NCI-H1417 (cell line): ENCODE measurements at regions not wholly inside any gene's neighbourhood (a gene's known extent, or its start where the extent isn't known, plus 50 kb on each side); places are given as distances from the start of the nearest gene placed in this dataset.

Experiments
- DNase-seq, 3 experiments: peaks; one replicate each; lab custom pipeline; 2025; lab: John Stamatoyannopoulos, UW

DNA sequence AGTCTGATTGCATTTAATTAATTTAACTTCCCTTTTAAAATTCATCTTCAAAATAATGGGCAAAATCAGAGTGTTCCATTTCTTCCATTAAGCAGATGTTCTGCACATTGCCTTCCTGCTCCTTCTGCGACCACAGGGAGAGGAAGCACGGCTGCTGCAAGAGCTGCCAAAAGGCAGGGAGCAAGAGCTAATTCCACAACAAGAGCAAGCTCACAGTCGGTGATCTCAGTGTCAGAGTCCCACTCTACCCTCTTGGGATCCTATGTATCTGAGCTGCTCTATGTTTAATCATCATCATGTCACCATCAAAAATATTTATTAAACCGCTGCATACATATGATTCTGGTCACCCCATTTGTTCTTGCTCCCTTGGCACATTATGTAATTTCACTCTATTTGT, 255.3 kb upstream of the CAMK1G start:
- no peak for DNase-seq

DNA sequence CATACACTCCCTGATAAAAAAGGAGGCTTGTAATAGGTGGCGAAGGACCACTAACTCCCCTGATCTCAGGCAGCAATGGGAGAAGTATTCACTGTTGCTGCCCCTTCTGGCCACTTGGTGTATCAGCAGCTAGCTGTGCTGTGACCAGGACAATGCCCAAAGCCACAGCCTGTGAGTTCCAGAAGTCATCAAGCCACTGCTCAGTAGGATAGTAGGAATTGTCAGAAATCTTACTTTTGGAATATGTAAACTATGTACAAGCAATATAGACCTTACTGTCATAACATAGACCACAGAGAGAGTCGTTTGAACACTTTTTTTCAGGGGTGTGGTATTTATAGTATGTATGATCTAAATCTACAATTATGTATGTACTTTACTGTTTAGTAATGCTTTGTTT, 248.3 kb upstream of the CAMK1G start:
- peak in 2 of 3 experiments; percentile 17 to 48 for DNase-seq

DNA sequence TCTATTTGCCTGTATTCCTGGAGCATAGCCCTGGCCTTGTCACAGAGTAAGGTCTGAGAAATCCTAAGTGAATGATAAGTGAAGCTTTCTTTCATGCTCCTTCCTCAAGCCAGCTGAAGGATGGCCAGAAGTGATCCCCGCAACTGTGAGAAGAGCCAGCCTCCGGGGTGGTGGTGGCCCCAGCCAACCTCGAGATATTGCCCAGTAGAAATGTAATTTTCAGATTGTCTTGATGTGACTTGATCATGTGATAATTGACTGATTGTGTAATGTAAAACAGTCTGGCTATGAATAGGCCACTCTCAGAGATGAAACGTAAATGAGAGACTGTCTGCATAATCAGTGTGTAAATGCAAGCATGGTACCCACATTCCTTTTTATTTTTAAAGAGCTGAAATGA, 242.4 kb upstream of the CAMK1G start:
- DNase-seq, result no peak

DNA sequence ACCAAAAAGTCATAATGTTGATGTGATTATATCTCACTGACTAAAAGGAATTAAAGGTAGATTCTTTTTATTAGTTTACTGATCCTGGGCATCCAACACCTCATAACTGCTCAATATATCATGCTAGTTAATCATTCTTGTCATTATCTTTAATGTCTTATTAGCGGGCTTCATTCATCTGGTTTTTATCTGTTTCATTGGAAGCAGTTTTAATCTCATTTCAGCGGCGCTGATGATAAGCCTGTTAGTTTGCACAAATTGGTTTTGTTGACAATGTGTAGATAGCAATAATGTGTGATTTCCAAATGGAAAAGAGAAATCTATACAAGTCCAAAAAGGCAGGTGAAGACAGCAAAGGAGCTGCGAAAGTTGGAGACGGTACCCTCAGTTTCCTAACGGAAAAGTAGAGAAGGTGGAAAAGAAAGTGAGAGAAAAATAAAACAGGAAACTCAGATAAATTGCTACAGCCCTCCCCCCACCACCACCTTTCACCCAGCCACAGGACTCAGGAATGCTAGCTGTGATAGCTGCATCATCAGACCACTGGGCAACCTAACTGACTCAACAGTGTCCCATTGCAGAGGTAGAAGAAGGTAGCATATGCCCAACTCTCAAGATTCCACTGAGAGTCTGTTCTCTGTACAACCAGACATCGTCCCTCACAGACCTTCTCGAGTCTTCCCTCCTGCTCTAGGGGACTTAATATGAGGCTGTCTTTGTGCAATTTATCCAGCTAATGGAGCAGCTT, 241.7 kb upstream of the CAMK1G start:
- no peak for DNase-seq

DNA sequence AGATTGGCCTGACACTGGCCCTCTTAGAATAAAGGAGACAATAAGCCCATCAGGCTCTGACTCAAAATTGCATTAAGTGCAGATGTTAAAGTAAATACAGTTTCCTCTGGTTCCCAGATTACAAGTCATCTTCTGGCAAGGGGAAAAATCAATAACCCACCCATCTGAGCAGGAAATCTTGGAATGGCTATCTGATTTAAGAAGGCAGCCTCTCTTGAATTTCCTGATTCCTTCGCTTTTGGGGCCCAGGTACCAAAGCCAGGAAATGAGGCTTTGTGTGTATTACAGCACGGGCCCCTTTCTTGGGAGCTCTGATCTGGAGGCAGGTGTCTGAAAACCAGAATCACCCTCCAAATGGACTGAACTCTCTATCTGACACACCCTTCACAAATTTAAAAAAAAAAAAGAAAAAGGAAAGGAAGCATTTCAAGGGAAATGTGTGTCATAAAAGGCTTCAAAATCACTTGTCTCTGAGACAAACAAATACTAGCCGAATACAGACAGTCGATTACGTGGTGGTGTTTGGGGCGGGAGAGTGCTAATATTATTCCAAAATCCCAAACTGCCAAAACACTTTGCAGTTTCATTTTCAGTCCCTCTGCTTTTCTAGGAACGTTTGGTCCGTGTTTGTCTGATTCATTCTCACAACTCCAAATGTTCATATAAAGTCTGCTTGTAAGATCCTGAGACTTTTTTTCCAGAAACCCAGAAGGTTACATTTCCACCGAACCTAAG, 240.9 kb upstream of the CAMK1G start:
- DNase-seq, result no peak

DNA sequence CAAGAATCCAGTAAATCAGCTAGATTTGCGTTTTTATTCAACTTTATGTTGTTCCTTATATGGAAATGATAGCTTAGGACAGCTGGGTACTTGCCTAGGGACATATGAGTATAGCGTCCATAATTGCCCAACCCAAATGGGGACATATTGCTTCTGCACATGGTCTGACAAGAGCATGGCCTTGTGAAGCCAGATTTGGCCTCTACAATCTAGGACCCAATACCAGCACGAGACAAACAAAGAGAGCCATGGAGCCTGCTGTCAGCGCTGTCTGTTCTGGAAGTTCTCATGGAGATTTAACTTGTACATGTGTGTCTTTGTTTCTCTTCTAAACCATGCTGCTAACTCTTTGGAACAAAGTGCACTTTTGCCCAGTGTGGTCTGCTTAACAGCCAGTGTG, 240.0 kb upstream of the CAMK1G start:
- DNase-seq, result no peak

DNA sequence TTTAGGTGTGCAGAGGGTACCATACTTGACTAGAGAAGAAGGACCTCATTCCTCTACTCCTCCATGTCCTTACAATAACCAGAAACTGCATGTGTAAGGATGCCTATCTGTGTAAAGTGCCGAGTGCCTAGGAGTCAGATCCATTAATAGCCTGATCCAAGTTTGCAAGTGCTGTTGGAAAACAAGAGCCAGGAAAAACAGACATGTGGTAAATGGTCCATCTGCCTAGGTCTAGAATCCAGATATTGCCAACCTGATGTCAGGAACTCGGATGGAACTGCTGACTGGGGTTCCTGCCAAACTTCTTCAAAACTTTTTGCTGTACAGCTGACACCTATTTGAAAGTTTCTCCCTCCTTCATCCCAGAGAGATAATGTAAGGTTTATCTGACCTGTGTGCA, 239.4 kb upstream of the CAMK1G start:
- DNase-seq, result no peak

DNA sequence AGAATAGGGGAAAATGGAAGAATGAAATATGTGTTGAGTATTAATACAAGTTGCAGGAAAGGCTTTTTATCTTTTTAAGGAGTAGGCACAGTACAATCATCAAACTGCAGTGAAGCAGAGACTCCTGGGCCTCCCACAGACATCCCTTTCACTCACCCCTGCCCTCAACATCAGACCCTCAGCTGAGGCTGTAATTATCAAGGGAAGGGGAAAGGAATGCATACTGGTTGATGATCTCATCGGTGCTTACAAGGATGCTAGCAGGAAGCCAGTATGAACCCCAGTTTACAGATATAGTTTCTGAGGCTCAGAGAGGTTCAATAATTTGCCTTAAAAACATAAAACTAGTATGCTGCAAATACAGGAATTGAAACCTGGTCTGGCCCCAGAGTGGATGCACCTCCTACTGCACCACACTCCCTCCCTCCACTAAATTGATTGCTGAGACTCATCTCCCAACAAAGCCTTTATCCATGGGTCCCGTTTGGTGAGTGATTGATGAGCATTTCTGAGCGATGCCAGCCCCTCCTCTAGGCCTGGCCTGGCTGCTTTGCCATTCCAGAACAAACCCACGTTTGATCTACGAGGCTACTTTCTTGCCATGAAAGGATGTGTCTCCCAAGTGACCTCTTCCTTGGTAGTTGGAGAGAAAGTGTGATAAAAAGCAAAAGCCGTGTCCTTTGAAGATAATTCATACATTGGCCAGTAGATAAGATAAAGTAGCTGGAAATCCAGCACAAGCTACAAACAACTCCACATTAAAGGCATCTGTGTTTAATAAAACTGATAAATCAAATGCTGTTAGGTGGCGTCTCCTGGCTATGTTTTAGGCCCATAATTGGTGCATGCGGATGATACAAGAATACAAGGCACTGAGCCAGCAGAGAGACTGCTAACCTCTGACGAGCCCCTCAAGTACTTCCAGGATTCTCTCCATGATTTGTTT, 233.9 kb upstream of the CAMK1G start:
- peak; percentile 8 to 49 (median 21) for DNase-seq

DNA sequence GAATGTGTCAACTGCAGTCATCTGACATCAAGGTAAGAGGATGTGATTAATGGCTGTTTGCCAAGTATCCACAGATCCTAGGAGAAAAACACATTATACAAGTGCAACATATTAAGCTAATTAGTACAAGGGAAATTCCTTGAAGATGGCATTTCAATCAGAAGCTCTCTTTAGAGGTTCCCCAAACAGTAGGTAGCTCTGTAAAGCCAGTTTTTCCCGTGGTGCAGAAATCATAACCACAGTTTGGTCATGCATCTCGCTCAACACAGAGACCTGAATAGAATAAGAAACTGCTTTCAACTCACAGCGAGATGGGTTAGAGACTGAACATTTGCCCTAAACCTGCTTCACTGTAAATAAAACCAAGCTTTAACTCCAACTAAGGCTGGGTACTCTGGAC, 230.5 kb upstream of the CAMK1G start:
- DNase-seq, result peak in 1 of 3 experiments; percentile 68

DNA sequence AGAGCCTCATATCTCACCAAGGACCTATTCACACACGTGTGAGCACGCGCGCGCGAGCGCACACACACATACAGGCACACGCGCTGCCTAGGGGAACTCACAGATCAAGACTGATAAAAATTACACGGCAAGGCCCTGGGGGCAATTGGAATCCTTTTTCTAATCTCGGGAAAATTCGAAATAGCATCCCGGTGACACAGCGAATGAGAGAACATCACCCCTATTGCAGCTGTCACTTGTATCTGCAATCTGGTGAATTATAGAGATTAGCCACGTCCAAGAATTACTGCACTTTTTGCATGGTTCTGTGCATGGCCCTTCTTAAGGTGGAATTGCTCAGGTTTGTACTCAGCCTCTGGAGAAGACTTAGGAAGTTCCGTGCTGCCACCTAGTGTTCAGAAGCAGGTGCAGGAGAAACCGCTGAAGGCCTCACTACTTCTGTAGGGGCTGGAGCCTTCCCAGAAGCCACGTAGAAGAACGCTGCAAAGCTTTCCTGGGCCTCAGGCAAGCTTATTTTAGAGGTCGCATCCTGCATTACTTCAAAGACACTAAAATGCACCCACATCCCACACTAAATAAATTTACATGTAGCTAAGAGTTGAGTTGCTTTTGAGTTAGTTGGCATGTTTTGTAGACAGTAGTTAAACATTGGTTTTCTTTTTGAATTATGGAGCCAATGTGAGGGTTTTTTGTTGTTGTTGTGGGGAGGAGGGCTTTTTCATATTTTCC, 229.2 kb upstream of the CAMK1G start:
- peak; percentile 75 to 95 (median 85) for DNase-seq

DNA sequence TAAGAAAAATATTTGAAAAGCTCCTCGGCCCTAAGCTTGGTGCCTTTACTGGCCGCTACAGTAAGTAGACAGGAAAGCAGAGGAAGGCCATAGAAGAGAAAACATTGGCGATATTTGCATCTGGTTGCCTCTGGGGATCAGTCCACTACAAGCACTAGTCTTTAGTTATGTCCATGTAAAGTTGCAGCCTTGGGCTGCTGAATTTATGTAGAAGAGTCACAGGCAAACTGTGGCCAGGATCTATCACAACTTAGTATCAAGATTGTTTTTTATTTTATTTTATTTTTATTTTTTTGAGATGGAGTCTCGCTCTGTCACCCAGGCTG, 228.7 kb upstream of the CAMK1G start:
- no peak for DNase-seq

DNA sequence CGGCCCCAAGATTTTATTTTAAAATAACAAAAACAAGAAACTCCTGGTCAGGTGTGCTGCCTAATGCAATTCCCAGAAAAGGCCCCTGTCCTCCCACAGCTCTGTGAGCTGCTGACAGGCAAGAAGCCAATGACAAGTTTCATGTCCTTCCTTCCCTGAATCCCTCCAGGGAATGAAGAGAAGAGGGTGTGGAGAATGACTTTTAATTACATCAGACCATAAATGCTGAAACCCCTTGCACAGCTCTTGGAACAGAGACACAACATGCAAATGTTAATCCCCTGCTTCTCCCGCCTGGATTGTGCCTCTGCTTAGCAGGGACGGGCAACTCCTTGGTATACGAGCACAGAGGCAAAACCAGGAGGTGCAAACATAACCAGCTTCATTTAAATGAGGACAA, 228.1 kb upstream of the CAMK1G start:
- no peak for DNase-seq

DNA sequence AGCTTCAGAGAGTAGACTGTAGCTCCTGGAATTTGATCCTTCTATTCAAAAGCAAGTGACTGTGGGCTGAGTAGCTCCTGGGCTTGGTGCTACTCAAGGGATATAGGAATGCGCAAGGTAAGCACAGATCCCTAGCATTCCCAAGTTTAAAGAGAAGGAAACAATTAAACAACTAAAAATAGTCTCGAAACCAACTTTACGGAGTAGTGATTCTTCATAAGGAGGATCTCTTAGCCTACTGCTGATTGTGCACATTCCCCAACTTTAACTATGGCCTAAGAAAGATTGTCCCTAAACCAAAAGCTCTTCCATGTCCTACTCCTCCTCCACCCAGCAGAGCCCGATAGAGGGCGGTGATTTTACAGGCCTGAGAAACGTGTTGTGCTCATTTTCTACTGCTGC, 226.5 kb upstream of the CAMK1G start:
- no peak for DNase-seq

DNA sequence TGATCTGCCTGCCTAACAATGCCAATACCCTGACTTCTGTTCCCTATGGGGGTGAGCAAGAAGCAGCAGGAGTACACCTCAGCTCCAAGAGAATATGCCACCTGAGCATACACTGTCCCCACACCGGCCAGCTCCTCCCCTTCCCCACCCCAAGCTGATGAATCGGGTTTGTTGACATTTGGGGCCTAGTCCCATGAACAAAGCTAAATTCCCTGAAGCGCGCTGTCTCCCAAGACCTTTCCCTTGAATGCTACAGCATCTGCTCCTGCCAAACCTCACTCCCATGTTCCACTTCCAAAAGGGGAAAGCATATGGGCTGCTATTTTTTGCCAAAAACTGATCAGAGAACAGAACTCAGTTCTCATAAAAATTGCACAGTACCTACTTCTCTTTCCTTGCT, 220.4 kb upstream of the CAMK1G start:
- peak in 2 of 3 experiments; percentile 9 to 27 for DNase-seq

DNA sequence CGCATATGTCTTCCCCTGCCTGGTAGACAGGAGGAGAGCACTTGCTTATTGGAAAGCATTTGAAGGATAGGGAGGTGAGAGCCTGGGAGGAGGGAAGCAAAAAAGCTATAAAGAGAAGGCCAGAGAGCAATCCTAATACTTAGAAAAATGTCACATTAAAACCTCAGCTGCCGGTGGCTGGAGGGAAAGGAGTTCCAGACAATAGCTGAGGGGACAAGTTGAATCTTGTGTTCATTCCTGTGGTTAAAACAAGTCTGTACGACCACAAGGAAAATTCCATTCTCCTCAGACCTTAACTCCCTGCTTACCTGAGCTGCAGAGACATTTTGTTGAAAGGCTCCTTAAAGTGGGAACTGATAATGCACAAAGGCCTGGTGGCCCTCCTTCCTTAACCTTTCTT, 218.8 kb upstream of the CAMK1G start:
- DNase-seq, result no peak

DNA sequence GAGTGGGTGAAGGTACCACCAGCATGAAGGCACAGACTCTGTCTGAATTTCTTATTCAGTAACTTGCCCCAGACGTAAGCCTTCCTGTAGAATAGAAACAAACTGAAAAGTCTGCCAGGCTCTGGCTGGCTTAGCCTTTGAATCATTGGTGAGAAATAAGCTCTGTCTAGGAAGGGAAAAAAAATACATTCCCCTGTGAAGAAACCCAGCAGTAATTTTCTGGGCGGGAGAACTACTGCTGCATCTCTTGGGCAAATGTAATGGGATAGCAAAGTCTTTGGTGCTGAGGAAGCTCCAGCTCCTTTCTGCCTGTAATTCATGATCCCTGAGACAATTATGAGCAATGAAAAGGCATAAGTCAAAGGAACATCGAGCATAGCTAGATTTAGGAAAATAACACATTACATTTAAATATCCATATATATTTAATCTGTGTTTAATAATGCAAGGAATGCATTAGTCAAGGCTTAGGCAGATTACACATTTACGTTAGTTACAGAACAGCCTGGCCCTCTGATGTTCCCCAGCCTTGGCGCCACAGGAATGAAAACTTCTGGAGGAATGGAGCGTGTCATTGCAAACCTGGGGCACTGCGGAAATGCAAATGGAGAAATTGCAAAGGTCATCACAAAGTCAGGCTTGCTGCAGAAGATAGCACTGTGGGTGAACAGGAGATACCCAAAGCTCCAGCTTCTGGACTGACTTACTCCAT, 216.3 kb upstream of the CAMK1G start:
- DNase-seq, result no peak

DNA sequence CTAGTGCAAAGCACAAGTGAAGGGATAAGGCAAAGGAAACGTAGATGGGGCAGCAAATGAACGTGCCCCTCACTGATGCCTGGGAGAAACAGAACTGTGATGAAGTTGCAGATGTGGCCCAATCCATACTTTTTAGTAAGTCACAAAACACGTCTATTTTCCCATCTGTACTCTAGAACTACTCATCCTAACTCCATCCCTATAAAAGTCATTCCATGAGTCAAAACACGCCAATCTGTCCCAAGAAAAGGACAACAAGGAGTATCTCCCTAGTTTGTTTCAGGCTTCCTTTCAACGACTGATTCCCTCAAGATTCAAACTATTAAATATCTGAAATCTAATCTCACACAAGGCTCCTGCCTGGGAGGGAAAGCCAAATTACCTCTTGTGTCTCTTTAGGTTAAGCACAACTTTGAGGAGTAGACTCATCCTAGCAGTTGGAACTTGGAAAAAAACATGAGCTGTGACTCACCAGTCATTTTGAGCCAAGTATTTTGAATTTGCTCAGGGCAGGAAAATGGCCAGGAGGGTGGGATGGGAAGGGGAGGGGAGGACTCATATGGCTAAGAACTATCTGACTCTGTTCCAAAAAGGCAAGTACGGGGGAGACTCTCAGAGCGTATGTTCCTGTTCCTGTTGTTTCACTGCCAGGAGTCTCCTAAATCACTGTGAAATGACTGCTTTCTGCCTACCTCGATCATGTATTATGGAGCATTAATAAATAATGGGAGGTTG, 214.5 kb upstream of the CAMK1G start:
- DNase-seq, result no peak

DNA sequence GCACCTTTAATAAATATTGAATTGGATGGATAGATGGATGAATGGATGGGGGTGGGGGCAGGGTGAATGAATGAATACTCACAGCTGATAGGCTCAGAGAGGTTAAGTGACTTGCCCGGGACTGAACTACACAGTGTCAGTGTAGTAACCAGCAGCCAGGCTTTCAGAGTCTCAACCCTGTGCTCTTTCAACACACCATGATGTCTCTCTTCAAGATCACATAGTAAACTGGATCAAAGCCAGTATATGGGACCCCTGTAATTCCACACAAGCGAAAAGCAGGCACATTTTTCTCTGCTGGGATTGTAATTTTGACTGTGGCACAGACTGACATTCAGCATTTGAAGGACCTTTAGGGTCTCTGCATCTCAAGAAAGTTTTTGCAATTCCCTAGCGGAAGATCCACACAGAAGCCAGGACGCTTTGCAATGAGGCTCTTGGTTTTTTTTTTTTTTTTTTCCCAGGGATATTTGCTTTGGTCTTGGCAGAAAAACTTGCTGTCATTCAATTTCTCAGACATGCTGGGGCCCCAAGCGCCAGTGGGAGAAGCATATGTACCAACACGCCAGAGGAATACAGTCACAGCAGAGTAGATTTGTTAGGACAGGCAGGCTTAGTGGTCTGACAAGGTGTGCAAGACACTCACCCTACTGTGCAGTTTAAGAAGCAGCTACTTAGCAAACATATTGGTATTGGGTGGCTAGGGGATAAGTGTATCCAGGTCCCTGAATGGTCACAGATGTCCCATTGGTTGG, 213.1 kb upstream of the CAMK1G start:
- DNase-seq, result no peak

DNA sequence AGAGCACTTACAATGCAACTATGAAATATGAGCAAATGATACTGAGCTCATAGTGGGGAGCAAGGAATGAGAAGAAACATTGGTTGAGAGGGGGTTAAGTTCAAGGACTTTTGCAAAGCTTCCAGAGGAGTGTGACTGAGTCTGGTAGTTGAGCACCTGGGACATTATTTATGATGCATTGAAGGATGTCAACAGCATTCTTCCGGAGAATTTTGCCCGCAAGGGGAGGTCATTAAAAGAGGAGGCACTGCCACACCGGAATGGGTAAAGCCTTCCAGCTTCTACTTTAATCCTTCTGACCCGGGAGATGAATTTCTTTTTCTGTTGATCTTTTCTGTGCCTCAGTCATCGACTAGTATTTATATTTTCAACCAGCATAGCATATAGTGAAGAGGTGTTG, 208.4 kb upstream of the CAMK1G start:
- DNase-seq, result no peak
